ENCODE measurements at regions not wholly inside any gene's neighbourhood (a gene's known extent, or its start where the extent isn't known, plus 50 kb on each side); places are given as distances from the start of the nearest gene placed in this dataset.

DNA sequence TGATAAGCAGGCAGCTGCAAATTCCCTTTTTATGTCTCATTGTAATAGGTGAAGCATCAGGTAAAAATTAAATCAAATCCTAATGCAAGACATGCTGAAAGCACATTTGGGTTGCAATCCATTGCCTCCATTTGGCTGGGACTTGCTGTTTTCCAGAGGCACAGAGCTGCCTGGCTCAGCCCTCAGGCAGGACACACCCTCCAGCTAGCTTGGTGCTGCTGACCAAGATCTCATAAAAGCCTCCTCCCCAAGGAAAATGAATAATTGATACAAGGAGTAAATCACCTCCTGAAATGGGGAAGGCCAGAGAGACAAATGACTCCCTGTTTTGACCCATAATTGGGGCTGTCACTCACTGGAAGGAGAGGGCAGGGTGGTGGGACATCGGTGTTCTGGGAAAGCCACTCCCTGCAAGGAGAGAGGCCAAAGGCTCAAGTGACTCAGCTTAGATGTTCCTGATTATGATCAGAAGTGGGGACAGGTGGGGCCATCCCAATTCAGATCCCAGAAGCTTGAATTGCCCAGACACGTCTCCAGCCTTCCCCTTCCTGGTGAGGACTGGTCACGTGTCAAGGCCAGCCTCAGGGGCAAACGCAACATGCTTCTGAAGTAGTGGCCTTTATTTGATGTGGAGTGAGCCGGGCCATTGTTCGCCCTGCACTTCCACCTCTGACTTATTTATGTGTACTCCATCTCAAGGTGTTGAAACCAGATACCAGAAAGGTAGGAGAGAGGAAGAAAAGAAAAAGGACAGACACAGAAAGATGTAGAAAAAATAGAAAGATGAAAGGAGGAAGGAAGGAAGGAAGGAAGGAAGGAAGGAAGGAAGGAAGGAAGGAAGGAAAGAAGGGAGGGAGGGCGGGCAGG lies 773.7 kb downstream of the BCL11B start:
- no peak for ATAC-seq
- no peaks in the 10 kb centered on the region for H3K4me1 ChIP-seq
- 44 to 69% methylated on average over 4 of the region's 7 CpGs for WGBS, 2 donors (ENCODE audit: low coverage in 1 of 2)
- H3K36me3 ChIP-seq = no peaks in the 10 kb centered on the region
- no peaks in the 10 kb centered on the region for H3K27me3 ChIP-seq
- H3K4me3 ChIP-seq = no peak overlapping the region
- H3K9me3 ChIP-seq = no peaks in the 10 kb centered on the region
- TF ChIP-seq EP300 (IDR thresholded peaks at IDR 0.05) = no peak
- no peak for TF ChIP-seq POLR2AphosphoS5 (IDR thresholded peaks at IDR 0.05)
- TF ChIP-seq, protein P1, sequence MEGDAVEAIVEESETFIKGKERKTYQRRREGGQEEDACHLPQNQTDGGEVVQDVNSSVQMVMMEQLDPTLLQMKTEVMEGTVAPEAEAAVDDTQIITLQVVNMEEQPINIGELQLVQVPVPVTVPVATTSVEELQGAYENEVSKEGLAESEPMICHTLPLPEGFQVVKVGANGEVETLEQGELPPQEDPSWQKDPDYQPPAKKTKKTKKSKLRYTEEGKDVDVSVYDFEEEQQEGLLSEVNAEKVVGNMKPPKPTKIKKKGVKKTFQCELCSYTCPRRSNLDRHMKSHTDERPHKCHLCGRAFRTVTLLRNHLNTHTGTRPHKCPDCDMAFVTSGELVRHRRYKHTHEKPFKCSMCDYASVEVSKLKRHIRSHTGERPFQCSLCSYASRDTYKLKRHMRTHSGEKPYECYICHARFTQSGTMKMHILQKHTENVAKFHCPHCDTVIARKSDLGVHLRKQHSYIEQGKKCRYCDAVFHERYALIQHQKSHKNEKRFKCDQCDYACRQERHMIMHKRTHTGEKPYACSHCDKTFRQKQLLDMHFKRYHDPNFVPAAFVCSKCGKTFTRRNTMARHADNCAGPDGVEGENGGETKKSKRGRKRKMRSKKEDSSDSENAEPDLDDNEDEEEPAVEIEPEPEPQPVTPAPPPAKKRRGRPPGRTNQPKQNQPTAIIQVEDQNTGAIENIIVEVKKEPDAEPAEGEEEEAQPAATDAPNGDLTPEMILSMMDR (IDR thresholded peaks at IDR 0.05) = no peak
- no peak for TF ChIP-seq POLR2A (IDR thresholded peaks at IDR 0.05)
- no peak overlapping the region for H3K27ac ChIP-seq

DNA sequence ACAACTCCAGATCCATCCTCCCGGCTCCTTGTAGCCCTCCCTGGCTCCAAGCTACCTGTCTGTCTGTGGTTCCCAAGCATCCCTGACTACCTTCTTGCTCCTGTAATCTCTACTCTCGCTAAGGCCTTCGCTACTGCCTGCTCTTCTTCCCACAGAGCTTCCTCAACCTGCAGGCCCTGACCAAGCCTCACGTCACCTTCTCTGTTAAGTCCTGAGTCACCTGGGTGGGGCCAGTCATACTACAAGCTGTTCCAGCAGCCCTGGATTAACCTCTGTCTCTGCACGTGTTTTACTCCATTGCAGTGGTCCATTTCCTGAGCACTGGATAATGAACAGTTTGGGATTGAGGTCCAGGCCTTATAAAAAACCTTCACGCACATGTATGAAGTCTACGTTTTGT lies 770.7 kb downstream of the BCL11B start:
- no peaks in the 10 kb centered on the region for H3K9me3 ChIP-seq
- WGBS, 2 donors (ENCODE audit: low coverage in 1 of 2) = 87 to 90% methylated on average over 4 to 7 of the region's 7 CpGs
- H3K27ac ChIP-seq = no peak overlapping the region
- ATAC-seq = no peak
- peaks cover 5% of the 10 kb centered on the region for H3K27me3 ChIP-seq
- TF ChIP-seq EP300 (IDR thresholded peaks at IDR 0.05) = no peak
- no peak for TF ChIP-seq POLR2AphosphoS5 (IDR thresholded peaks at IDR 0.05)
- no peak for TF ChIP-seq POLR2A (IDR thresholded peaks at IDR 0.05)
- TF ChIP-seq, protein P1 (IDR thresholded peaks at IDR 0.05) = no peak
- no peaks in the 10 kb centered on the region for H3K36me3 ChIP-seq
- no peaks in the 10 kb centered on the region for H3K4me1 ChIP-seq
- no peak overlapping the region for H3K4me3 ChIP-seq

DNA sequence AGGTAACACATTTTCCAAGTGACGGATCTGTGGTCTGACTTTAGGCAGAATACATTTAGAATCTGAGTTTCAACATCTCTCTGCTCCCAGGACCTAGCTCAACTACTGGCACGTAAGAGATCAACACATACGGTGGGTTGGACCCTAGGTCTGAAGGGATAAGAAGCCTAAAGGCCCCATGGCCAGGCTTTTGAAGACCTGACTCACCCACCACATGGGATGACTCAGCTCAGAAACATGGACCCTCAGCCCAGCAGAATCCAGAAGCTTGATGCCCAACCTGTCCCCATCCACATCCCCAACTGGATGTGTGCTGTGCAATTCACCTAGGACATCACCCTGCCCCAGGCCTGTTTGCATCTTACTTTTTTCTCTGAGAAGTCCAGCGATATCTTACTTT lies 770.2 kb downstream of the BCL11B start:
- no peak overlapping the region for H3K4me3 ChIP-seq
- H3K4me1 ChIP-seq = no peaks in the 10 kb centered on the region
- ATAC-seq = no peak
- H3K36me3 ChIP-seq = no peaks in the 10 kb centered on the region
- no peaks in the 10 kb centered on the region for H3K9me3 ChIP-seq
- 81% methylated on average over 4 of the region's 4 CpGs; no CpG with 5 or more reads in 1 of the 2 donors for WGBS, 2 donors (ENCODE audit: low coverage in 1 of 2)
- H3K27me3 ChIP-seq = peaks cover 10% of the 10 kb centered on the region
- H3K27ac ChIP-seq = no peak overlapping the region
- TF ChIP-seq, protein P1 (IDR thresholded peaks at IDR 0.05) = no peak
- TF ChIP-seq POLR2A (IDR thresholded peaks at IDR 0.05) = no peak
- no peak for TF ChIP-seq POLR2AphosphoS5 (IDR thresholded peaks at IDR 0.05)
- TF ChIP-seq EP300 (IDR thresholded peaks at IDR 0.05) = no peak

DNA sequence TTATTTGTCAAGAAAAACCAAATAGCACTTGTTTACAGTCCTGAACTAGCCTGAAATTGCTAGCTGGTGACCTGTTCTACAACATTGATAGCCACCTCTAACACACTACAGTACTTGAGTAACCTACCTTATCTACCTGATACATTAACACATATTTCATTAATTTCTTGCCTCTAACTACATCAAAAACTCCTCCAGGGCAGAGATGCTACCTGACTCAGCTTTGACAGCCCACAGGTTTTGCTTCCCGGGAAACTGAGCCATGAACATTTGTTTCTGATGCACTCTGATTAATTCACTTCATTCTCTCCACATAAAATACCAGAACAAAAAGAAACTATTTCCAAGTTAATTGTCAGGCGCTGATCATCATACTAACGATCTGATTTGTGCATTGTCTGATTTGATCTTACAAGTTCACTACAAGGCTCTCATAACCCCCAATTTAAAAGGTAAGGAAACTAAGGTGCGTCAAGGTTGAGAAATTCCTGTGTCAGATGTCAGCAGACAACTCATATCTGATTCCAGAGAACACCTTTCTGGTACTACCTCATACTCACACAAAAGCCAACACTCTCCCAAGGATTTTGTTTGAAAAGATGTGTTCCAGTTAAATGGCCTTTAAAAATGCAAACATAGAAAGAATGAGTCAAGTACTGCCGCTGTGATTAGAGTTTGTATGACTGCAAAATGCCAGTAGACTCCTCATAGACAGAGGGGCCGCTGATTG lies 768.7 kb downstream of the BCL11B start:
- TF ChIP-seq EP300 (IDR thresholded peaks at IDR 0.05) (no peak), POLR2AphosphoS5 (IDR thresholded peaks at IDR 0.05) (no peak), POLR2A (IDR thresholded peaks at IDR 0.05) (no peak)
- TF ChIP-seq, protein P1 (IDR thresholded peaks at IDR 0.05) = no peak
- Histone ChIP-seq H3K4me1 (no peaks in the 10 kb centered on the region), H3K27me3 (peaks cover 10% of the 10 kb centered on the region), H3K4me3 (no peak overlapping the region), H3K9me3 (no peaks in the 10 kb centered on the region), H3K36me3 (no peaks in the 10 kb centered on the region), H3K27ac (no peak overlapping the region)
- WGBS, 2 donors (ENCODE audit: low coverage in 1 of 2) = 79 to 87% methylated on average over 5 to 6 of the region's 6 CpGs
- ATAC-seq = no peak
